OCI-LY1 (cell line): ENCODE measurements at regions not wholly inside any gene's neighbourhood (a gene's known extent, or its start where the extent isn't known, plus 50 kb on each side); places are given as distances from the start of the nearest gene placed in this dataset.

Experiments used
- EZH2 ChIP-seq: fragments of 200-600 bp; sonication (generic), shearing (Covaris generic); IDR thresholded peaks from 2 replicates; pipeline ENCODE4 v1.8.0; 2017; ENCODE audit warnings: borderline replicate concordance, mixed run types, mild to moderate bottlenecking, antibody characterized with exemption, low read length, moderate library complexity, mixed read lengths
- TF ChIP-seq, protein P1 (sequence below): fragments of 200-600 bp; sonication (generic), shearing (Covaris generic); IDR thresholded peaks from 2 replicates; pipeline ENCODE4 v1.5.1; 2017; ENCODE audit warnings: mild to moderate bottlenecking, antibody characterized with exemption, low read length, moderate library complexity, mixed read lengths

DNA sequence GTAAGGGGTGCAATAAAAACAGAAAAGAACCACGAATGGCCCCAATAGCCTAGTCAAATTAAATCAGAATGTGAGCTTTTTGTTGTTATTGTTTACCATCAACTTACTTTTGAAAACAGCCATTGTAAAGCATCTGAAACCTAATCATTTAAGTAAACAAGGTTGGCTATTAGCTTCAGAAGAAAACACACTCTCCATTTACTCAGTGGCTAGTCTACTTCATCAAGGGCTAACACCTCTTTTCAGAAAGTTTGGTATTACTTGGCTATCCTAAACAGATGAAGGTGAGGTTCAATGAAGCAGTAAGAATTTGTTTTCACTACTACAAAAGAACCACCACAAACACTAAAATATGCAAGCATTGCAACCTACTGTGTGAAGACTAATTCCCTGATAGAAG, 398.0 kb downstream of the CDH2 start:
- no peak for TF ChIP-seq EZH2
- TF ChIP-seq, protein P1, sequence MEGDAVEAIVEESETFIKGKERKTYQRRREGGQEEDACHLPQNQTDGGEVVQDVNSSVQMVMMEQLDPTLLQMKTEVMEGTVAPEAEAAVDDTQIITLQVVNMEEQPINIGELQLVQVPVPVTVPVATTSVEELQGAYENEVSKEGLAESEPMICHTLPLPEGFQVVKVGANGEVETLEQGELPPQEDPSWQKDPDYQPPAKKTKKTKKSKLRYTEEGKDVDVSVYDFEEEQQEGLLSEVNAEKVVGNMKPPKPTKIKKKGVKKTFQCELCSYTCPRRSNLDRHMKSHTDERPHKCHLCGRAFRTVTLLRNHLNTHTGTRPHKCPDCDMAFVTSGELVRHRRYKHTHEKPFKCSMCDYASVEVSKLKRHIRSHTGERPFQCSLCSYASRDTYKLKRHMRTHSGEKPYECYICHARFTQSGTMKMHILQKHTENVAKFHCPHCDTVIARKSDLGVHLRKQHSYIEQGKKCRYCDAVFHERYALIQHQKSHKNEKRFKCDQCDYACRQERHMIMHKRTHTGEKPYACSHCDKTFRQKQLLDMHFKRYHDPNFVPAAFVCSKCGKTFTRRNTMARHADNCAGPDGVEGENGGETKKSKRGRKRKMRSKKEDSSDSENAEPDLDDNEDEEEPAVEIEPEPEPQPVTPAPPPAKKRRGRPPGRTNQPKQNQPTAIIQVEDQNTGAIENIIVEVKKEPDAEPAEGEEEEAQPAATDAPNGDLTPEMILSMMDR: no peak
